ENCODE measurements at regions not wholly inside any gene's neighbourhood (a gene's known extent, or its start where the extent isn't known, plus 50 kb on each side); places are given as distances from the start of the nearest gene placed in this dataset.
"Not testable (repeated sequence)": the region's sequence is repeated elsewhere in the genome, so short reads cannot be mapped to it uniquely, and the experiment has no call there.

- DNase-seq (ENCODE audit: low spot score) = not testable (repeated sequence)
These were observed 439.1 kb downstream of the SPATA31A7 start for GRCh38 chr9:61628951-61629350.

GRCh38 chr9:61634192-61634591, 444.4 kb downstream of the SPATA31A7 start:
- no peak for DNase-seq (ENCODE audit: low spot score)

GRCh38 chr9:61664232-61664631, 474.4 kb downstream of the SPATA31A7 start:
- DNase-seq (ENCODE audit: low spot score) = not testable (repeated sequence)

- no peak for DNase-seq (ENCODE audit: low spot score)
These were observed 475.5 kb downstream of the SPATA31A7 start for GRCh38 chr9:61665330-61665751.

GRCh38 chr9:61665829-61666228, 476.0 kb downstream of the SPATA31A7 start:
- no peak for DNase-seq (ENCODE audit: low spot score)

DNA sequence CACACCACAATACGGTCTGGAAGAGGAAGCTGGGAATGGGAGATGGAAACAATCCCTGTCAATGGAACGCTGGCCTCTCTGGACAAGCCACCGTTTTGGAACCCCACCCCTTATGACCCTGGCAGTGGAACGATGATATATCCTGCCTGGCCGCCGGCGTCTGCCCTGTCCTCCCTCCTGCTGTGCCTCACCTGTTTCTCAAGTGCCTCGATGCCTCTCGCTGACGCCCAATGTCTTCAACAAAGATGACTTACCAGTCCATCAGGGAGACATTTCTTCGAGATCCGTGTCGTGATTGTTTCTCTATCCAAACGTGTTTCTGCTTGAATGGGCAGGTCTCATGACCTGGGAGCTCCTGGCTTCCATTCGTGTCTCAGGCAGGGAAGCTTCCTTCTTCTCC, 476.5 kb downstream of the SPATA31A7 start:
- no peak for DNase-seq (ENCODE audit: low spot score)

GRCh38 chr9:61666849-61667371, 477.1 kb downstream of the SPATA31A7 start:
- no peak for DNase-seq (ENCODE audit: low spot score)

DNA sequence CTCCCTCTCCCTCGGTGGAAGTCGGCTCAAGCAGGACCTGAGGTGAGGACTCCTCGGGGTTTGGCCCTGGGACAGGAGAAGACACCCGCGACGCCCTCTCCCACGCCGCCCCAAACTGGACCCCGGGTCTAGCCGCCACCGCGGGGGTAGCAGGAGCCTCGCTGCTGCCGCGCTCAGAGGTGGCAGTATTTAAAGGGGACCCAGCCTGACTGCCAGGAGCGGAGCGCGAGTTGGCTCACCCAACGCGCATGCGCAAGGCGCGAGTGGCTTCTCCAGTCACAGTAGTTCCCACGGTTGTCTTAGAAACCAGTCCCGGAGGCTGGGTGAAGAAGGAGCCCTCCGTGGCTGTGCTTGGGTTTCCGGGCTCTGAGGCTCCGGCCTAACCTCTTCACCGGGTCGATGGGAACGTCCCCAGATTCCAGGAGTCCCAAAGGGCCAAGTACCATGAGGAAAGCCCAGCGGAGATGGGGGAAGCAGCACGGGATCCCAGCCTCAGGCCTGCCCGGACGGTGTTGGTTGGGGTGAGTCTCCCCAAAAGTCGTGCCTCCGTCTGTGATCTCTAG, 477.8 kb downstream of the SPATA31A7 start:
- no peak for DNase-seq (ENCODE audit: low spot score)

GRCh38 chr9:61668201-61668600, 478.4 kb downstream of the SPATA31A7 start:
- not testable (repeated sequence) for DNase-seq (ENCODE audit: low spot score)

DNA sequence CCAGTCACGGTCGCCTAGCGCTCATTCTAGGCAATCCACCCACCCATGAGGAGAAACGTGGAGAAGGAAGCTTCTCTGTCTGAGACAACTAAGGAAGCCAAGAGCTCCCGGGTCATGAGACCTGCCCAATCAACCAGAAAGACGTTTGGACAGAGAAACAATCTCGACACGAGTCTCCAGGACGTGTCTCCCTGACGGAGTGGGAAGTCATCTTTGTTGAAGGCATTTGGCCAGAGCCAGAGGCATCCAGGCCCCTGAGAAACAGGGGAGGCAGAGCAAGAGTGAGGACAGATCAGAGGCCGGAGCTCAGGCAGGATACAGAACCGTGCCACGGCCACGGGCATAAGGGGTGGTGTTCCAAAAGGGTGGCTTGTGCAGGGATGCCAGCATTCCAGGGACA, 479.0 kb downstream of the SPATA31A7 start:
- no peak for DNase-seq (ENCODE audit: low spot score)

GRCh38 chr9:61669352-61669751, 479.5 kb downstream of the SPATA31A7 start:
- DNase-seq (ENCODE audit: low spot score) = no peak

DNA sequence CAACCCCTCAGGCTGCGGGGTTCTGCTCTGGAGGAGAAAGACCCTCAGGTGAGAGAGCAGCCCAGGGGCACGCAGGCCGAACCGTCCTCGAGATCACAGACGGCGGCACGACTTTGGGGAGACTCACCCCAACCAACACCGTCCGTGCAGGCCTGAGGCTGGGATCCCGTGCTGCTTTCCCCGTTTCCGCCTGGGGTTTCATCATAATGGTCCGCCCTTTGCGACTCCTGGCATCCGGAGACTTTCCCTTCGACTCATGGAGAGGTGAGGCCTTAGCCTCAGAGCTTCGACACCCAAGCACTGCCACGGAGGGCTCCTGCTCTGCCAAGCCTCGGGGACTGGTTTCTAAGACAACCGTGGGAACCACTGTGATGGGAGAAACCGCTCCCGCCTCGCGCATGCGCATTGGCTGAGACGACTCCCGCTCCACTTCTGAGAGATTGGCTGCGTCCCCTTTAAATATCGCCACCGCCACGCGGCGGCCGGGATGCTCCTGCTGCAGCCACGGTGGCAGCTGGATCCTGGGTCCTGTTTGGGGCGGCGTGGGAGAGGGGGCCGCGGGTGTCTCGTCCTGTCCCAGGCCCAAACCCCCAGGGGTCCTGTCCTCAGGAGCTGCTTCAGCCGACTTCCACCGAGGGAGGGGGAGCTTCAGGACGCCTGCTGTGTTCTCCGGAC, 480.1 kb downstream of the SPATA31A7 start:
- not testable (repeated sequence) for DNase-seq (ENCODE audit: low spot score)

DNA sequence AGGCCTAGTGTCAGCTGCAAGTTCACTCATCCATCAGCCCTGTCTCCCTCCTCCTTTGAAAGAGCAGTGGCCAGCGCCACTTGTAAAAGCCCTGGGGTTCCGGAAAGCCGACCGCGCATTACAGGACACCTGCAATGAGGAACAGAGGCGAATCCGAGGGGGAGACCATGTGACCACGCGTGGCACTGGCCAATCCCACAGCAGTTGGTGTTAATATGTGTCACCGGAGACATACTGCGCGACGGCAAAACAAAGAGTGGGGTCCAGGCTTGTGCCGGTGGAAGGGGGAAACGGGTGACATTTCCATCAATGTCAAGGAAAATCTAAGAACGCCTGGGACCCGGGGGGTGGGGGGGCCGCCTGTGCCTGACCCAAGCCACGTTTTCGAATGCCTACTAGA, 480.8 kb downstream of the SPATA31A7 start:
- DNase-seq (ENCODE audit: low spot score) = no peak

- DNase-seq (ENCODE audit: low spot score) = peak; percentile 7
These were observed 481.6 kb downstream of the SPATA31A7 start for GRCh38 chr9:61671276-61671973.

- not testable (repeated sequence) for DNase-seq (ENCODE audit: low spot score)
These were observed 482.3 kb downstream of the SPATA31A7 start for GRCh38 chr9:61672107-61672541.

DNA sequence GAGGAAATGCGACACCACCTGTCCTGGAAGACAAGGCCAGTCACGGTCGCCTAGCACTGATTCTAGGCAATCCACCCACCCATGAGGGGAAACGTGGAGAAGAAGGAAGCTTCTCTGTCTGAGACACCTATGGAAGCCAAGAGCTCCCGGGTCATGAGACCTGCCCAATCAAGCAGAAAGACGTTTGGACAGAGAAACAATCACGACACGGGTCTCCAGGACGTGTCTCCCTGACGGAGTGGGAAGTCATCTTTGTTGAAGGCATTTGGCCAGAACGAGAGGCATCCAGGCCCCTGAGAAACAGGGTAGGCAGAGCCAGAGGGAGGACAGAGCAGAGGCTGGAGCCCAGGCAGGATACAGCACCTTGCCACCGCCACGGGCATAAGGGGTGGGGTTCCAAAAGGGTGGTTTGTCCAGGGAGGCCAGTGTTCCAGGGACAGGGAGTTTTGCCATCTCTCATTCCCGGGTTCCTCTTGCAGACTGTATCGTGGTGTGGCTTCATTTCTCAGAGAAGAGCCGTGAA, 482.9 kb downstream of the SPATA31A7 start:
- DNase-seq (ENCODE audit: low spot score) = not testable (repeated sequence)

DNA sequence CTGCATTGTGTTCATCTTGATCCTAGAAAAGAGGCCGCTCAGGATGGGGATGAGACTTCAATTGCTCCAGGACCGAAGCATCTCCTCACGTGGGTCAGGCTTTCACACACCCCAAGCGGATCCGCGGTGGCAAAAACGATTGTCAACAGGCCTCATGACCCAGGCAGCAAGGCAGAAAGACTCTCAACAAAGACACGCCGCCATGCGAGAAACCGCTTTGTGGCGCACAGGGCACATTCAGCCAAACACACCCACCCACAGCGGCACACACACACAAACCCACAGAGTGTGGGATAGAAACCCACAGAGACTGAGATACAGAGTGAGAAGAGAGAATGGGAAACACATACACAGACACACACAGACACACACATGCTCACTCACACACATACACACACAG, 483.4 kb downstream of the SPATA31A7 start:
- DNase-seq (ENCODE audit: low spot score) = no peak

- no peak for DNase-seq (ENCODE audit: low spot score)
These were observed 484.0 kb downstream of the SPATA31A7 start for GRCh38 chr9:61673664-61674381.

- no peak for DNase-seq (ENCODE audit: low spot score)
These were observed 484.6 kb downstream of the SPATA31A7 start for GRCh38 chr9:61674465-61674864.

DNA sequence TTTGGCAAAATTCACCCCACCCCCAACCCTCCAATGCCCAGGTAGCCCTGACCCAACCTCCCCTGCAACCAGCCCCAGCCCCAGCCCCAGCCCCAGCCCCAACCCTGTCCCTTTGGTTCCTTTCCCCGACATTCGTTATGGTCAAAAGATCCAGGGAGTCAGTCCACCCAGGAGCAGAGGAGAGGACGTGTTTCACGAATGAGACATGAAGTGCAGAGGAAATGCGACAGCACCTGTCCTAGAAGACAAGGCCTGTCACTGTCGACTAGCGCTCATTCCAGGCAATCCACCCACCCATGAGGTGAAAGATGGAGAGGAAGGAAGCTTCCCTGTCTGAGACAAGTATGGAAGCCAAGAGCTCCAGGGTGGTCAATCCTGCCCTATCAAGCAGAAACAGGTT, 485.0 kb downstream of the SPATA31A7 start:
- DNase-seq (ENCODE audit: low spot score) = no peak

Data from SW480 (cell line).